NB4 (cell line): ENCODE measurements at regions not wholly inside any gene's neighbourhood (a gene's known extent, or its start where the extent isn't known, plus 50 kb on each side); places are given as distances from the start of the nearest gene placed in this dataset.

Source experiments
- DNase-seq: peaks from one replicate; pipeline ENCODE4 v3.0.0; 2010; ENCODE audit warnings: low read depth
- H3K4me3 ChIP-seq: one replicate; pipeline ENCODE4 v1.5.1; 2011; ENCODE audit warnings: mild to moderate bottlenecking, low read depth, low read length, moderate library complexity
- CTCF ChIP-seq: IDR thresholded peaks from one replicate; pipeline ENCODE4 v1.5.1; 2012; ENCODE audit warnings: low read depth, low read length
- MAX ChIP-seq: IDR thresholded peaks from 2 replicates; pipeline ENCODE4 v1.6.1; 2011; ENCODE audit warnings: low read depth, low read length
- MYC ChIP-seq: IDR thresholded peaks from 2 replicates; pipeline ENCODE4 v1.6.1; 2011; ENCODE audit warnings: low read depth, low read length
- POLR2A ChIP-seq: IDR thresholded peaks from 2 replicates; pipeline ENCODE4 v1.6.1; 2011; ENCODE audit warnings: mild to moderate bottlenecking; ENCODE audit not compliant: insufficient read length; ENCODE audit errors: extremely low read depth

GRCh38 chr2:15767679-15768078 is 172.7 kb upstream of the MYCN start:
- H3K4me3 ChIP-seq: no peak overlapping the region
- TF ChIP-seq MAX: no peak
- no peak for DNase-seq

GRCh38 chr2:15768142-15768541 is 172.2 kb upstream of the MYCN start:
- TF ChIP-seq MAX (no peak), MYC (no peak), CTCF (no peak), POLR2A (no peak)
- no peak for DNase-seq
- no peak overlapping the region for H3K4me3 ChIP-seq

GRCh38 chr2:15768615-15769014 is 171.7 kb upstream of the MYCN start:
- DNase-seq: no peak
- no peak for TF ChIP-seq MYC
- TF ChIP-seq MAX: no peak
- no peak for TF ChIP-seq CTCF
- TF ChIP-seq POLR2A: no peak
- no peak overlapping the region for H3K4me3 ChIP-seq

GRCh38 chr2:15769235-15769634 is 171.1 kb upstream of the MYCN start:
- TF ChIP-seq MAX (no peak), CTCF (no peak), POLR2A (no peak), MYC (no peak)
- H3K4me3 ChIP-seq: no peak overlapping the region
- DNase-seq: no peak

- no peak for DNase-seq
- H3K4me3 ChIP-seq: no peak overlapping the region
- TF ChIP-seq MYC (no peak), POLR2A (no peak), MAX (no peak), CTCF (no peak)
Observed at GRCh38 chr2:15769676-15770547, 170.4 kb upstream of the MYCN start.

GRCh38 chr2:15770606-15771005 is 169.7 kb upstream of the MYCN start:
- TF ChIP-seq CTCF: no peak
- no peak for TF ChIP-seq POLR2A
- TF ChIP-seq MAX: no peak
- no peak for TF ChIP-seq MYC
- DNase-seq: no peak
- H3K4me3 ChIP-seq: no peak overlapping the region
